Tibial nerve (tissue), 4 donors: ENCODE measurements at regions not wholly inside any gene's neighbourhood (a gene's known extent, or its start where the extent isn't known, plus 50 kb on each side); places are given as distances from the start of the nearest gene placed in this dataset.

ENCODE experiments used
- DNase-seq, 2 donors: peaks; one replicate each; pipeline ENCODE4 v3.0.0-alpha.2; 2019; ENCODE audit warnings: low spot score in 2 of 2
- H3K27ac ChIP-seq, 4 donors: fragments of 200-600 bp; sonication (generic) in 3 of 4; one replicate each; pipeline ENCODE4 v1.5.1; 2017 to 2019; ENCODE audit warnings: mild to moderate bottlenecking in 1 of 4
- H3K27me3 ChIP-seq, 2 donors: fragments of 200-600 bp; sonication (generic) in 1 of 2; one replicate each; pipeline versions ENCODE4 v1.5.1 to v1.6.0; 2017 to 2019
- H3K36me3 ChIP-seq, 3 donors: fragments of 200-600 bp; sonication (generic); one replicate each; pipeline ENCODE4 v1.5.1; 2018 to 2019
- H3K4me1 ChIP-seq, 4 donors: fragments of 200-600 bp; sonication (generic) in 3 of 4; one replicate each; pipeline ENCODE4 v1.5.1; 2017 to 2019
- H3K4me3 ChIP-seq, 4 donors: fragments of 200-600 bp; sonication (generic) in 3 of 4; one replicate each; pipeline ENCODE4 v1.5.1; 2017 to 2019; ENCODE audit warnings: mild to moderate bottlenecking in 1 of 4, moderate library complexity in 1 of 4
- H3K9me3 ChIP-seq, 4 donors: fragments of 200-600 bp; sonication (generic) in 3 of 4; one replicate each; pipeline ENCODE4 v1.5.1; 2017 to 2019
- EP300 ChIP-seq, 2 donors: sonication (generic); formaldehyde crosslinking; IDR thresholded peaks; one replicate each; pipeline ENCODE4 v1.6.1; 2017; ENCODE audit warnings: antibody characterized with exemption in 2 of 2, mild to moderate bottlenecking in 1 of 2
- POLR2A ChIP-seq, 2 donors: fragments of 450-650 bp; IDR thresholded peaks; one replicate each; pipeline ENCODE4 v1.6.1; 2017; ENCODE audit warnings: antibody characterized with exemption in 2 of 2, mild to moderate bottlenecking in 2 of 2, moderate library complexity in 2 of 2
- WGBS, 2 donors: methylation state at CpG; one replicate each; pipeline ENCODE4 v1.1.5; 2018; 5-methylcytosine and 5-hydroxymethylcytosine counted together
- TF ChIP-seq, protein P1 (sequence below), 5 experiments: fragments of 200-600 bp in 3 of 5; fragments of 450-650 bp in 2 of 5; sonication (generic) in 3 of 5; IDR thresholded peaks; one replicate each; pipeline ENCODE4 v1.5.1; 2016 to 2019; ENCODE audit warnings: antibody characterized with exemption in 5 of 5, mild to moderate bottlenecking in 3 of 5, moderate library complexity in 2 of 5

DNA sequence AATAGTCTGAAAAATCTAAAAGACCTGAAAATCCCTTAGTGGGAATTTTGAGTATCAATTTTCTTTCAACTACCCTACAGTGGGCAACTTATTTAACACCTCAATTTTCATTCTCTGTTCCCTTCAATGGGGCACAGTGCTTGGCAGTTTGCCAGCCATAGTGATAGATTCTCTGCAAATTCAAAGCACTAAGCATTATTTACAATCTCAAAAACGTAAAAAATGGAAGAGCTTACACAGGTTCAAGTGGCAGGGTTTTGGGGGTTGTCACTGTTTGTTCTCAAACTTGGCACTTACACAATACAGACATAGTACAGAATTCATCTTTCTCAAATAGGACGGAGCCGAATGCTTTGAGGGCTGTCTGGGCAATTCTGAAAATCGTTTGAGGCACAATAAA is 515.0 kb downstream of the EFNA5 start:
- TF ChIP-seq, protein P1, sequence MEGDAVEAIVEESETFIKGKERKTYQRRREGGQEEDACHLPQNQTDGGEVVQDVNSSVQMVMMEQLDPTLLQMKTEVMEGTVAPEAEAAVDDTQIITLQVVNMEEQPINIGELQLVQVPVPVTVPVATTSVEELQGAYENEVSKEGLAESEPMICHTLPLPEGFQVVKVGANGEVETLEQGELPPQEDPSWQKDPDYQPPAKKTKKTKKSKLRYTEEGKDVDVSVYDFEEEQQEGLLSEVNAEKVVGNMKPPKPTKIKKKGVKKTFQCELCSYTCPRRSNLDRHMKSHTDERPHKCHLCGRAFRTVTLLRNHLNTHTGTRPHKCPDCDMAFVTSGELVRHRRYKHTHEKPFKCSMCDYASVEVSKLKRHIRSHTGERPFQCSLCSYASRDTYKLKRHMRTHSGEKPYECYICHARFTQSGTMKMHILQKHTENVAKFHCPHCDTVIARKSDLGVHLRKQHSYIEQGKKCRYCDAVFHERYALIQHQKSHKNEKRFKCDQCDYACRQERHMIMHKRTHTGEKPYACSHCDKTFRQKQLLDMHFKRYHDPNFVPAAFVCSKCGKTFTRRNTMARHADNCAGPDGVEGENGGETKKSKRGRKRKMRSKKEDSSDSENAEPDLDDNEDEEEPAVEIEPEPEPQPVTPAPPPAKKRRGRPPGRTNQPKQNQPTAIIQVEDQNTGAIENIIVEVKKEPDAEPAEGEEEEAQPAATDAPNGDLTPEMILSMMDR (IDR thresholded peaks at IDR 0.05), result no peak
- TF ChIP-seq POLR2A (IDR thresholded peaks at IDR 0.05) (no peak), EP300 (IDR thresholded peaks at IDR 0.05) (no peak)
- H3K4me1 ChIP-seq, result no peaks in the 10 kb centered on the region
- no peaks in the 10 kb centered on the region for H3K36me3 ChIP-seq
- no peaks in the 10 kb centered on the region for H3K27me3 ChIP-seq
- WGBS, 2 donors, result 50 to 52% methylated on average over 4 of the region's 4 CpGs
- DNase-seq, result no peak
- no peak overlapping the region for H3K4me3 ChIP-seq
- no peak overlapping the region for H3K27ac ChIP-seq
- no peaks in the 10 kb centered on the region for H3K9me3 ChIP-seq

DNA sequence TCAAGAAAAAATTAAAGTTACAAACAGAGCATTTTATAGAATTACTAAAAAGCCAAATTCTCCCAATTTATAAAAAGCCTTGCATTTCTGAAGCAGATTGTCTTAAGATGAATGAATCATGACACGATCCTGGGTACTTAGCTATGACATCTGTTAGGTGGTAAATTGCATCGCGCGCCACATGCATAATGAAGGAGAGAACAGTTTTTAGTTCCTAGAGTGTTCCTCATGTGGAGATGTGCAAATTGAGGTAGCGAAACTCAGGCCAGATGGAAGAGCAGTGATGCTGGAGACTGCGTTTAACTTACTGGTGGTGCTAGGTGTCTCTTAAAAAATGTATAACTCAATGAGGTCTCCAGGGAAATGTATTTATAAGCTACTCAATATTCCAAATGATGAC is 516.1 kb downstream of the EFNA5 start:
- DNase-seq, result no peak
- TF ChIP-seq EP300 (IDR thresholded peaks at IDR 0.05) (no peak), POLR2A (IDR thresholded peaks at IDR 0.05) (no peak)
- TF ChIP-seq, protein P1 (IDR thresholded peaks at IDR 0.05), result no peak
- 88 to 91% methylated on average over 6 of the region's 6 CpGs for WGBS, 2 donors
- Histone ChIP-seq H3K9me3 (no peaks in the 10 kb centered on the region), H3K27ac (no peak overlapping the region), H3K27me3 (no peaks in the 10 kb centered on the region), H3K4me1 (no peaks in the 10 kb centered on the region), H3K4me3 (no peak overlapping the region), H3K36me3 (no peaks in the 10 kb centered on the region)

DNA sequence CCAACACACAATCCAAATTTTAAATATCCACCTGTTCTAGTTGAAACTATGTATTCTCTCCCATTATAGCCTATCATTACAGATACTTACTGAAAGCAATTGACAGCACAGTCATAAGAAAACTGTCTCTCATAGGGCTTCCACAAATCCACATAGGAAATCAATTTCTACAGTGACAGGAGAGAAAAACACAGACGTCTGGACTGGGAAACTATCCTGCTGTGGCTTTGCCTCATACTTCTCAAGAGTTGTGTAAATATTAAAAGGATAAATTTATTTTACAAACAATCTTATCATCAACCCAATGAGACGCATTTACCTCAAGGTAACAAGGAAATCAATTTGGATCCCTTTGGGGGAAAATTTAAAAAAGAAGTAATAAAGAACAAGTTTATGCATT is 517.5 kb downstream of the EFNA5 start:
- H3K4me1 ChIP-seq, result no peaks in the 10 kb centered on the region
- TF ChIP-seq POLR2A (IDR thresholded peaks at IDR 0.05) (no peak), EP300 (IDR thresholded peaks at IDR 0.05) (no peak)
- TF ChIP-seq, protein P1 (IDR thresholded peaks at IDR 0.05), result no peak
- H3K27ac ChIP-seq, result no peak overlapping the region
- WGBS, 2 donors, result 60% methylated on average over 2 of the region's 2 CpGs
- H3K27me3 ChIP-seq, result no peaks in the 10 kb centered on the region
- no peak for DNase-seq
- H3K36me3 ChIP-seq, result no peaks in the 10 kb centered on the region
- no peaks in the 10 kb centered on the region for H3K9me3 ChIP-seq
- no peak overlapping the region for H3K4me3 ChIP-seq

DNA sequence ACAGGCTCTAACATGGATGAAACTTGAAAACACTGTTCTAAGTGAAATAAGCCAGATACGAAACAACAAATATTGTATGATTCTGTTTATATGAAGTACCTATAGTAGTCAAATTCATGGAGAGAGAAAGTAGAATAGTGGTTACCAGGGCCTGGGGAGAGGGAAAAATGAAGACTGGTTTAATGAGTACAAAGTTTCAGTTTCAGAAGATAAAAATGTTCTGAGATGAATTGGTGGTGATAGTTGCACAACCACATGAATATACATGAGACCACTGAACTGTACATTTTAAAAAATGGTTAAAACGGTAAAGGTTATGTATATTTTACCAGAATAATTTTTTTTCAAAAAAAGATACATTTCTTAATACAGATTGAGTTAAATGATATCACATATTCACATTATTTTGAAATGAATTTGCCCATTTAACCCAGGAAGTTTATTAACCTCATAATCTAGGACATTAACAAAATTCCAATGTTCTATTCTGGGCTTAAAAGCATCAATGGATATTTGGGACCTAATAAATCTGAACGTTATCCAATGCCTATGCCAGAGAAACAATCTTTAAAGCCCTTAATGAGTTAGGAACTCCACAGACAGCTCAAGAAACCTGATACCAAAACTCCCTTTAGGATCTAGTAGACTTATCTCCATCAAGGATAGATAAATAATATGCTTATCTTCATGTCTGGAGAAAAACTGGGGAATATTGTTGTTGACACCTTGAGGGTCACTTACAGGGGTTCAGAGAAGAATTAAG is 521.3 kb downstream of the EFNA5 start:
- TF ChIP-seq POLR2A (IDR thresholded peaks at IDR 0.05) (no peak), EP300 (IDR thresholded peaks at IDR 0.05) (no peak)
- TF ChIP-seq, protein P1 (IDR thresholded peaks at IDR 0.05), result no peak
- H3K27ac ChIP-seq, result no peak overlapping the region
- H3K4me1 ChIP-seq, result no peaks in the 10 kb centered on the region
- no peak for DNase-seq
- no peaks in the 10 kb centered on the region for H3K27me3 ChIP-seq
- WGBS, 2 donors, result 38 to 57% methylated on average over 3 of the region's 3 CpGs
- H3K36me3 ChIP-seq, result no peaks in the 10 kb centered on the region
- no peak overlapping the region for H3K4me3 ChIP-seq
- no peaks in the 10 kb centered on the region for H3K9me3 ChIP-seq

DNA sequence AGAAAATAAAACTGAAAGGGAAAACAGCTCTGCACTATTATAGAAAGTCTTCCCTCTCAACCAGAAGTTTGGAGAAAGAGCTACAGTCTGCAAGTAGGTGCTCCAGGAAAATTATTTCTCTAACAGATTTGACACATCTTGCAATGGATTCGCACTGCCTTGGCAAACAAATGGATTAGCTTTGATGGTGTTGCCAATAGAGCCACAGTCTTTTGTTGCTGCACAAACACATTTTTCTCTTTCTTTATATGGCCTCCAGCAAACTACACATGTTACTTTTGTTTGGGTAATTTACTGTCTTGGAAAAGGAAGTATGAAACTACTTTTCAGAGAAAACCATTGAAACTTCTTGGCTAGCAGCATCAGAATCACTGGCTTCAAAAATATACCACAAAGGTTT is 523.1 kb downstream of the EFNA5 start:
- no peaks in the 10 kb centered on the region for H3K9me3 ChIP-seq
- H3K27me3 ChIP-seq, result no peaks in the 10 kb centered on the region
- no peak for DNase-seq
- no peaks in the 10 kb centered on the region for H3K36me3 ChIP-seq
- no peak overlapping the region for H3K27ac ChIP-seq
- no peaks in the 10 kb centered on the region for H3K4me1 ChIP-seq
- 38 to 45% methylated on average over 1 of the region's 1 CpG for WGBS, 2 donors
- H3K4me3 ChIP-seq, result no peak overlapping the region
- TF ChIP-seq EP300 (IDR thresholded peaks at IDR 0.05) (no peak), POLR2A (IDR thresholded peaks at IDR 0.05) (no peak)
- TF ChIP-seq, protein P1 (IDR thresholded peaks at IDR 0.05), result no peak
